NCI-H2196 treated with DMSO at 0.1 percent for 48 hours (cell line): ENCODE measurements at regions not wholly inside any gene's neighbourhood (a gene's known extent, or its start where the extent isn't known, plus 50 kb on each side); places are given as distances from the start of the nearest gene placed in this dataset.
"Not testable (repeated sequence)": the region's sequence is repeated elsewhere in the genome, so short reads cannot be mapped to it uniquely, and the experiment has no call there.

Source experiments
- DNase-seq: peaks from one replicate; lab custom pipeline; 2025; ENCODE audit not compliant: unreplicated experiment; lab: John Stamatoyannopoulos, UW

DNA sequence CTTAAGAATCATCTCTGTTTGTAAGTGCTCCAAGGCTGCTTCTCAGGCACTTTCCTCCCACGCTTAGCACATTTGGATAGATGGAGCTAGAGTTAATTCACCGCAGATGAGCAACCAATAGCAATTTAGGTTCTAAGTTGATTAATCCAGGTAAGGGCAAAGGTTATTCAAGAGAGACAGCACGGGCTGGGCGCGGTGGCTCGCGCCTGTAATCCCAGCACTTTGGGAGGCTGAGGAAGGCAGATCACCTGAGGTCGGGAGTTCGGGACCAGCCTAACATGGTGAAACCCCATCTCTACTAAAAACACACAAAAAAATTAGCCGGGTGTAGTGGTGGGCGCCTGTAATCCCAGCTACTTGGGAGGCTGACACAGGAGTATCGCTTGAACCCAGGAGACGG is 54.5 kb upstream of the UNC13C start:
- DNase-seq: not testable (repeated sequence)

DNA sequence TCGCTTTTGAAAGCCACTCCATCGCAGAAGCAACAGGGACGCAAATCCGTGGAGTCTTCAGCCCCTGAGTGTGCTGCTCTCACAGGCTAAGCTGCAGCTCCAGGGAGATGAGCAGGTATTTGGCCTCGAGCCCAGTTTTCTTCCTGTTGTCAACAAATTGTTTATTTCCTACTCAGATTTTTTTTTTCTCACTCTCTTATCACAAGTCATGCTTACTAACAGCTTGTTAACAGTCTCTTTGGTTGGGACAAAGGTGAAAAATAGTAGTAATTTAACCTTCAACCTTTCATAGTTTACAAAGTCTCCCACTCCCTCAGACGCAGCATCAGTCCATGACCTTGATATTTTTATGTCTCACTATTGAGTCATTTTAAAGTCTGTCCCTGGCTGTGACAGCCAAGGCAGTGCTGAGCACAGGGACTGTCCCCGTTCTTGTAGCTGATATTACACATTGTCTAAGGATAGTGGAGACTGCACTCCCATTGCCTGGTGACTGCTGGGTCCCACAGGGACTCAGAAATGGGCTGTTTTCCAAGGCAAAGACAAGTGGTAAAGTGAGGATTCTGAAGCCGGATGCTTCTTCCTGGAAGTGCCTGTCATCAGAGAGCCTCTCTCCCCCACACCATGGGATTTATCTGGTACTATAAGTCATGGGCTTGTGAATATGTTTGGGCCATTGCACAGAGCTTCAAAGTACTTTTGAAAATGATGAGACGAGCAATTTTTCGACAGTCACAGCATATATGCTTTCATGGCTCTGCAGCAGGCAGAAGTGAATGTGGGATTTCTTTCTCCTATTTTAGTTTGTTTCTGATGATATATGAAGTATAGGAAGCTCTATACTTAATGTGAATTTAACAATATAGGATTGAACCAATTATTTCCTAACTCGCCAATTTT is 59.8 kb upstream of the UNC13C start:
- DNase-seq: no peak

DNA sequence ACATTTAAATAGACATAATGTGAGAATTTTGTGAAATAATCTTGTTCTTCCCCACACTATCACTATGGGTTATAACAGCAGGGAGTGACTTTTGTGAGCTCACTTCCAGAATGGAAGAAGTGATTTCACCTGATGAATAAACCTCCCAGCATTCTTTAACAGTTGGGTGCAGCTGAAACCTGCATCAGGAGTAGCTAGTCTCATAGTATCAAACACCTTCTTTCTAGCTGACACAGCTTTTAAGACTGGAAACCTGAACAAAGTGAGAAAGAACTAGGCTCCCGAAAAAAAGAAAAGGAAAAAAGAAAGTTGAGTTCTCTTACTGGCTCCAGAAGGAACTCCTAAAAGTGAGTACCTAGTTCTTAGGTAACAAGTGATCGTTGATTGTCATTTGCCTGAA is 61.1 kb upstream of the UNC13C start:
- DNase-seq: no peak

DNA sequence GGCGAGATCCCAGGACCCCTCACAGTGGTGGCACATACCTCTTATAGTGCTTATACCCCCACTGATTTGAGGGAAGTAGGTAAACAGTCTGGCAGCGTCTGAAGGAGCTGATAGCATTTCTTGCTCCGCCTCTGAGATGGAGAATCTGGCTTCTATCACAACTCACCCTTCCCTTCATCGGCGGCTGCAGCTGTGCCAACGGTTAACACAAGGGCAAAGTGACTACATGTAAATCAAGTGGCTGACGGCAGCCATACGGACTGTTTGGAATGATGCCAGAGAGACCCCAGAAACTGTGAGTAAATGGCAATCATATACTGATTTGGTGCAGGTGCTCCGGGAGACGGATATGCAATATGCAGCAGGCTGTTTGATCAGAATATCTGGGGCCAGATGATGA is 66.8 kb upstream of the UNC13C start:
- no peak for DNase-seq

DNA sequence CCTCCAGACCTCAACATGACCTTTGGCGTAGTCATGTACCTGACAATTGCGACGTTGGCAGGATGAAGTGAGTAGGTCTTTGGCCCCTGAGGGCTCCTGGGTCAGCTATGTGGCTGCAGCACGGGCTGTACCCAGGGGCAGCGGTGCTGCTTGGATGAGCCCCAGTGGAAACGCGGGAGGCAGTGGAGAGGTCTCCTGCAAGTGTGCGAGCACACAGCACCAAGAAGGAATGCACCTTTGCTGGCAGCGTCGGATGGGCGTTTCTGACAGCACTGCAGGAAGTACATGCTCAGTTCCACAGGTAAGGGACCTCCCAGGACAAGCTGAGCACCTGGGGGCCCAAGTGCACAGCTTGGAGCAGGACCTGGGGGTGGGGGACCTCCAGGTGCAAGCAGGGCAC is 67.4 kb upstream of the UNC13C start:
- no peak for DNase-seq

DNA sequence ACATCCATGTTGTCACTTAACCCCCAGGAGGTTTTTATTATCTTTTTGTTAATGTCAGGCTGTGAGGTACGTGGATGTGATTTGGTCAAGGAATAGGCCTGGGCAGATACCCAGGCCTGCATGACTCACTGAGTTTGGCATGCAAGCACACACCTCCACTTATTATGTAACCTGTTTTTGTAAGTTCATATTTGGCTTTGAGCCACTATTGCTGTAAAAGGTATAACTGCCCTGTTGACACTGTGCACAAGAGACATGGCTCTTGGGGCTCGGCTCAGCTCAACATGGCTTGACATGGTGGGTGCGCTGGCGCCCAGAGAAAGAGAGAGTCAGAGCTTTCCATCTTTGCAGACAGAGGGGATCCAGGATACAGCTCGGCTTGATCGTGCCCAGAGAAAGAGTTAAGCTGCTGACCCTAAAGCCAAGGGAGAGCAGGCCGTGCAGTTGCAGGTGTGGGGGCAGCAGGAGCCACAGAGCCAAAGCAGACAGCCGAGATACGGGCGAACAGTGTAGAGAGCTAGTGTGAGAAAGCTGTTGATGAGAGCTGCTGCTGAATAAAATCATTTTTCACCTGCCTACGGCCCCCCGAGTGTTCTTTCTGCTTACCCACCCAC is 67.9 kb upstream of the UNC13C start:
- no peak for DNase-seq

DNA sequence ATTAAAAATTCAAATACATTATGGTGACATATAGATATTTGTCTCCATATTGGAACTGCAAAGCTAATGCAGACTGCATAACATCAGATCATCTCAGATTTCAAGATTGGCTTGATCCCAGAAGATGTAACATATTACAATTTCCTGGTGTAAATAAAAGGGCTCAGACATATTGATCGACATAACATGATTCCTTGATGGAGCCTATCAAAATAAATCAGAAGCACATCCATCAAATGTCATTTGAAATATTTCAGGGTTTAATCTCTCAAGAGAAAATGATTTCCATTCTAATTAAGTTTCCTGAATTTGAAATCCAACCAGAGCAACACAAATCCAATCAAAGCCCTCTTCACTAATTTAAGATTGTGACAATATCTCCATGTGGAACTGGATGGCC is 75.1 kb upstream of the UNC13C start:
- DNase-seq: no peak

DNA sequence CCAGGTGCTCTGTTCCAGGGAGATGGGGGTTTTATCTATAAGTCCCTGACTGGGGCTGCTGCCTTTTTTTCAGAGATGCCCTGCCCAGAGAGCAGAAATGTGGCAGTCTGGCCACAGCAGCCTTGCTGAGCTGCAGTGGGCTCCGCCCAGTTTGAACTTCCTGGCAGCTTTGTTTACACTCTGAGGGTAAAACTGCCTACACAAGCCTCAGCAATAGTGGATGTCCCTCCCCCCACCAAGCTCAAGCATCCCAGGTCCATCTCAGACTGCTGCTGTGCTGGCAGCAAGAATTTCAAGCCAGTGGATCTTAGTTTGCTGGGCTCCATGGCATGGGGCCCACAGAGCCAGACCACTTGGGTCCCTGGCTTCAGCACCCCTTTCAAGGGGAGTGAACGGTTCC is 84.8 kb upstream of the UNC13C start:
- DNase-seq: not testable (repeated sequence)

DNA sequence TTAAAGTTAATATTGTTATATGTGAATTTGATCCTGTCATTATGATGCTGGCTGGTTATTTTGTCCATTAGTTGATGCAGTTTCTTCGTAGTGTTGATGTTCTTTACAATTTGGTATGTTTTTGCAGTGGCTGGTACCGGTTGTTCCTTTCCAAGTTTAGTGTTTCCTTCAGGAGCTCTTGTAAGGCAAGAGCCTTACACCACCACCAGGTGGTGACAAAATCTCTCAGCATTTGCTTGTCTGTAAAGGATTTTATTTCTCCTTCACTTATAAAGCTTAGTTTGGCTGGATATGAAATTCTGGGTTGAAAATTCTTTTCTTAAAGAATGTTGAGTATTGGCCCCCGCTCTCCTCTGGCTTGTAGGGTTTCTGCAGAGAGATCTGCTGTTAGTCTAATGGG is 86.4 kb upstream of the UNC13C start:
- not testable (repeated sequence) for DNase-seq

DNA sequence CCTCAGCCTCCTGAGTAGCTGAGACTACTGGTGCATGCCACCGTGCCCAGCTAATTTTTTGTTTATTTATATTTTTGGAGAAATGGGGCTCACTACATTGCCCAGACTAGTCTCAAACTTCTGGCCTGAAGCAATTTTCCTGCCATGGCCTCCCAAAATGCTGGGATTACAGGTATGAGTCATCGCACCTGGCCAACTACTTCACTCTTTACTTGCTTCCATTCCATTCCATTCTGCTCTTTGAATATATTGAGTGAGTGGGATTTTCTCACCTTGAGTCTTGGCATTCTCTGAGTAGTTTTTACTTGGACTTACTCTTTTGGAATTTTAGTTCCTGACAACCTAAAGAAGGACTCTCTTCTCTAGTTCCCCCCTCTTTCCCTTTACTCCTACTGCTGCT is 93.8 kb upstream of the UNC13C start:
- no peak for DNase-seq

DNA sequence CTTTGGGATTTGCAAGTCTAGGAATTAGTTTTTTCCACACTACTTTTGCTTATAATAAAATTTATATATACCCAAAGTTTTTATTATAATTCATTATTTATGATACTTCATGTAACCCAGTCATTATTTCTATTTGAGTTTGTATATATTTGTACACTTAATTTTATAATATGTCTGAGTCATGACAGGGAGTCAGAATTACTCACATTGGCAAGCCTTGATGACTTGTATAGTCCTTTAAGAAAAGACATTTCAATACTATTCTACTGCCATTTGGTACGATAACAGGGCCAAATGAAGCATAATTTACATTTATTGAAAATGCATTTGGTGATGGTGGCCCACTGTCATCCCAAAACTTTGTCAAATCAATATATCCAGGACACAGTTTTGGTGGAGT is 95.9 kb upstream of the UNC13C start:
- DNase-seq: no peak

DNA sequence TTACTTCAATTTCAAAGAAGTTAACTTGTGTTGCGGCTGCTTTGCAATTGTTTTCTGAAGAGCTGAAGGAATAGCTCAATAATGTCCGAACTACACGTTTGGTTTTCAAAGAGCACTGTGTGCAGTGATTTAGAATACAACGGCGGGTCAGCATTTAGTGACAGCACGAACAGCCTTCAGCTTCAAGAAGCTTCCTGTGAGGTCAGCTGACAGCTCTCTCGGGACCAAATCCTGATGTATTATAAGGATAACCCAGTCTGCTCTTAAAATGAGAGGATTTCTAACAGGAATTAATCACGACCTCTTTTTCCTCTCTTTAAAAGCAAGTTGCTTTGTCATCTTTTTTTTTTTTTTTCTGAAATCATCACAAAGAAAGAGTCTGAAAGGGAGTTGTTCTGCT is 97.9 kb upstream of the UNC13C start:
- DNase-seq: no peak

DNA sequence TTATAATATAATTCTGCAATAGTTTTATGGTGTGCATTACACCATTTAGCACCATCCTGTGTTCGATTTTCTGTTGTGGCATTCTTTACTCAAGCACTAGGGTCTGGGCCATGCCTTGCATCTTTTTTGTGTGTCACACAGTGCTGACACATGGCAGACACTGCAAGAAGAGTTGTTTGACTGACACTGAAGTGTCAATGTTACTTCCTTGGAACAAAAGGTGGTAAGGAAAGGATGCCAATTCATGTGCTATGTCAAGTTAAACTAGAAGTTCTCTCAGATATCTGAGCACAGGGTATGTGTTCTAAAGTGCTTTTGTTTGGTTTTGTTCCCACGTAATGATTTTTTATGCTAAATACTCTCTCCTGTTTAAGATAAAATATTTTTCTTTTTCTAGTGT is 102.5 kb upstream of the UNC13C start:
- no peak for DNase-seq

DNA sequence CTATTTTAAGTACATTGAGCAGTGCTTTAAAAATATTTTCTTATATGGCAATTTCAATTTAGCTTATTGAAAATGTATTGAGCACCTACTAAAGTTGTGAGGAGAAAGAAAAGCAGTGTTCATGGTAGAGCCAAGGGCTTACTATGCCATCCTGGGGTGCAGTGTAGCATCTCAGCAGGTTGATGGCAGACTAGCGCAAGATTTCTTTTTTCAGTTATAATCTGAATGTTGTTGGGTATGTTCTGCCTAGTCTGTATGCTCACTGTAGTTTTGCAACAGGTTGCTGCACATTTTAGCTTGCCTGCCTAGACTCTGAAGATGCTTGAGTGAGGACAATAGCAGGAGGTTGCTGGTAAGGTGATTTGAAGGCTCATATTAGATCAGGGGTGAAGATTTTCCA is 103.1 kb upstream of the UNC13C start:
- no peak for DNase-seq

DNA sequence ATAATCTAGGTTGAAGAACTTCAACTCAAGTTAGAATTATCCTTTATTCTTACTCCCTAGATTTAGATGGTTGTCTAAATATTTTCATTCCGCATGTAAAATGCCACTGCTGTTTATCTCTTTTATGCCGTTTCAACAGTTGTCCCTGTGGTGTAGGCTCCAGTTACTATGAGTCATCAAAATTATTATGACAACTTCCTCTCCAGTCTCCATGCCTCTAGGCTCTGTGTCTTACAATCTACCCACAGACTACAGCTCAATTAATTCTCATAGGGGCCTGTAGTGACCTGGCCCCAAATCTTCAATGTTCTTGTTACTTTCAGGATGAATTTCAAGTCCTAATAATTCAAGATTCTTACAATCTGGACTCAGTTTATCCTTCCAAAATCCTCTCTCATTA is 105.8 kb upstream of the UNC13C start:
- no peak for DNase-seq

DNA sequence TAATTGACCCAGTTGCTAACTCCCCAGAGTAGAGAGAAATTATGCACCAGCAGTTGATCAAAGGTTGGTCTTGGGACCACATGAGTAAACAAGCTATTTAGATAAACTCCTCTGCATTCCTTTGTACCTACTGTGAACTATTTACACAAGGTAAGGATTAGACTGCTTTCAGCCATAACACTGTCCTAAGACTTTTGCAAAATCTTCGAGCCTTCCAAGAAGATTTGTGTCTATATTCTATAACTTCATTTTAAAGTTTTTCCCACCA is 108.5 kb upstream of the UNC13C start:
- DNase-seq: no peak

DNA sequence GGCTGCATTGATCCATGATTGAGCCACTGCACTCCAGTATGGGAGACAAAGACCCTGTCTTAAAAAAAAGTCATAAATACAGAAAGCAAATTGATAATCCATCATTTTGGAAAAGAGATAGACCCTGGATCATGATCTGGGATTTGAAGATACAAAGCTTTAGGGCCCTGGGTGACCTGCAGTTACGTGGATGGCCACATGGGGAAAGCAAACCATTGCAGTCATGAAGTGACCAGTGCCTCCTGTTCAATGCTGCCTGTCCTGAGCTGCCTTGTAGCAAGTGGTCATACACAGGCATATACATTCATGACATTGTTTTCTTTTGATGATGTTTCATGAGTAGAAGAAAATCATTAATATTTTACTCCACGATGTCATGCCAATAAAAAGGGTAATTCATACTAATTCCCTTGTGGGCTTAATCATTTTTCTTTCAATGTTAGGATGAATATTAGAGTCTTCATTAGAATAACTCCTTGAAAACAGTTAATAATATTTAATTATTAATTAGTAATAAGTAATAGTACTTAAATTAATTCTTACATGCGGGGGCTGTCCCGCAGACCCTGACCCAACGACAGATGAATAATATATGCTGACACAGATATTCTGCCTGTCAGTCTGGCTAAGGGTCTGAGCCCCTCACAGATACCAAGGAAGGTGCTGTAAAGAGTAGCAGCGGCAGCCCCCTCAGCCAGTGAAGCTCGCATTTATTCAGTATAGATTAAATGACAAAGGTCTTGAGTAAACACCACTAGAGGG is 109.0 kb upstream of the UNC13C start:
- DNase-seq: no peak

DNA sequence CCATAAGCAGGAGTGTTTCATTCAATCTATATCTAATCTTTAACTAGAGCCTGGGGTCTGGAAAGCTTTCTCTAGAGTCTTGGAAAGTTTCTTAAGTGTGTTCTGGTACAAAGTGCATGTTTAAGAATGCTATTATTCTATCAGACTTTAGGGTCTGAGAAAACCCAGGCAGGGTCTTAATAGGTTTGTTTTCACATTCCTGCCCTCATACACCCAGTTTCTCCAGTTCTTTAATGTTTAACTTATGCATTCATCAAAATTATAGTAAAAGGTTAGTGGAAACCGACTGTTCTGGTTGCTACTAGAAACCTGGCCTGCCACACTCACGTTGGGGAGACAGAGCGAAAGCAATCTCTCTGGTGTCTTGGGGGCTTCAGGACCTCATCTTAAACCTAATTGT is 102.9 kb upstream of the WDR72 start:
- no peak for DNase-seq

DNA sequence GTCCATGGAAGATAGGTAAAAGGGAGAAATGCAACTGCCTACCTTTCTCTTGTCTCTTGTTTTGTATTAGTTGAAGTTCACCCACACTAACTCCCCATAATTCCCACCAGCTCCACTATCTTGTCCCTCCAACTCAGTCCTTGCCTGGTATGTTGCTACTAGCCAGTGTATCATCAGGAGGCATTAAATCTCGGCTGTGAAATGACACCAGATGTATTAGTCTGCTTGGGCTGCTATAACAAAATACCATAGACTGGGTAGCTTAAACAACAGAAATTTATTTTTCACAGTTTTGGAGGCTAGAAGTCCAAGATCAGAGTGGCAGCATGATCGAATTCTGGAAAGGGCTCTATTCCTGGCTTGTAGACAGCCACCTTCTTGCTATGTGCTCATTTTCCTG is 102.3 kb upstream of the WDR72 start:
- DNase-seq: no peak

DNA sequence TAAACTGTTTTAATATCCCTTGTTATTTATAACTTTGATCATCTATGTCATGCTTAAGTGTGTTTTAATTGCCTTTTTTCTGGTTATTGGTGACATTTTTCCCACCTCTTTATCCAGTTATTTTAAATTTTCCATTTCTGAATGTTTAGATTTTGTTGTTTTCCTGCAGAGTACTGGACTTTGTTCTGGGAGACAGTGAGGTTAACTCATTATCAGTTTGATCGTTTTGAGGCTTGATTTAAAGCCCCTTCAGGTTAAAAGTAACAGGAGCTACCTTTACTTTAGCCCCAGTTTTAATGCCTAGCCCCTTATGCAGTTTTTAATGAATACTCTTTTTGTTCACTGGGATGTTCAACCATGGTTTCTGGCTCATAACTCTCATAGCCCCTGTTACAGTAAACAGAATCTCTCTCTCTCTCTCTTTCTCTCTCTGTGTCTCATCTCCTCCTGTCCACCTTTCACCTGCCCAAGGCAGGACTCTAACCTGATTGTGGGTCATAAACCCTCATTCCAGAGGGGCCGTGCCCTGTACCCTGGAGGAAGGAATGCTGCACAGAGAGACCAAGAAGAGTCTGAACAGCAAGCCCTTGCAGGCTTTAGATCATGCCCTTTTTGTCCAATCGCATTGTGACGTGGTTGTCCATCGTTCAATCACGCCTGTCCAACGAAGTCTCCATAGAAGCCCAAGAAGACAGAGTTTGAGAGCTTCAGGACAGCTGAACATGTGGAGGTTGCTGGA is 91.8 kb upstream of the WDR72 start:
- no peak for DNase-seq

DNA sequence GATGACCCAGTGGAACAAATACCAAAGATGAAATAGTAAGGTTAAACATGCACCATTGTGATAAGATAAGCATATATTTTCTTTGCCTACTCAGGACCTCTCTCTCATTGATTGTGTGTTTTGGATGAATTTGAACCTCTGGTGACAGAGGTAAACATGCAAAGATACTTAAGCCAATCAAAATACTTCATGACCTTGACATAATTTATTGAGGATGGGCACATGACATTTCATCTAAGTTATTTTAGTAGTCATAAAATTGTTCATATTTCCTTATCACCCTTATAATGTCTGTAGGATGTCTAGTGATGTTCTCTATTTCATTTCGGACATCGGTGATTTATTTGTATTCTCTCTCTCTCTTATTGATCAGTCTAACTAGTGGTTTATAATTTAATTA is 88.3 kb upstream of the WDR72 start:
- no peak for DNase-seq

DNA sequence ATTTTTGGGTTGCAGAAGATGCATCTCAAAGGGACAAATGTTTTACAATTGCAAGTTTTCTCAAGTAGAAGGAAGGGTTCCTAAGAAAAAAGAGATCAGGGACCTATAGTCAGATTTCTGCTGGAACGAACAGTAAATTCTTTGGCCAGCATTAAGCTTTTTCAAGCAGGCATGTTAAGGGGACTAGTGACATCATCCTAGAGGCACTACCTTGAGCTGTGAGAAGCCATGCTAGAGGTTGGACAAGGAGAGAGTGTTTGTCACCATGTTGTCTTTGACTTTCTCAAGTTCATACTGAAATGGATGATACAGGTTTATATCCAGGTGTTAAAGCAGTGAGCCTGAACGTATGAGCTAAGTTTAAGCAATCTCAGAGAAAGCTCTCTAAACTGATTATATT is 85.2 kb upstream of the WDR72 start:
- no peak for DNase-seq
